K562 (cell line): ENCODE measurements at regions not wholly inside any gene's neighbourhood (a gene's known extent, or its start where the extent isn't known, plus 50 kb on each side); places are given as distances from the start of the nearest gene placed in this dataset.

ENCODE experiments used
- KLF6 ChIP-seq: fragments of 250-450 bp; sonication (Bioruptor Pico); IDR thresholded peaks from 2 replicates; pipeline ENCODE4 v1.4.0; 2020; ENCODE audit warnings: mild to moderate bottlenecking, moderate library complexity, borderline replicate concordance
- ZNF239 ChIP-seq: fragments of 250-450 bp; sonication (Bioruptor Pico); IDR thresholded peaks from 2 replicates; pipeline ENCODE4 v1.4.0; 2020; ENCODE audit warnings: mild to moderate bottlenecking

- TF ChIP-seq ZNF239 (CRISPR knock-in tag) (no peak), KLF6 (CRISPR knock-in tag) (no peak)
Measured at GRCh38 chr1:5455651-5456050, 536.6 kb downstream of the NPHP4 start.
